Loucy (cell line): ENCODE measurements at regions not wholly inside any gene's neighbourhood (a gene's known extent, or its start where the extent isn't known, plus 50 kb on each side); places are given as distances from the start of the nearest gene placed in this dataset.

Experiments used
- EZH2phosphoT487 ChIP-seq: fragments of 200-600 bp; IDR thresholded peaks from 2 replicates; pipeline ENCODE4 v1.6.1; 2018; ENCODE audit warnings: antibody characterized with exemption, mild to moderate bottlenecking, moderate library complexity, borderline replicate concordance
- TF ChIP-seq, protein P1 (sequence below): fragments of 200-600 bp; sonication (generic); conservative IDR thresholded peaks from 2 replicates; pipeline ENCODE4 v1.5.1; 2014; ENCODE audit warnings: mild to moderate bottlenecking, antibody characterized with exemption, low read length

- TF ChIP-seq, protein P1, sequence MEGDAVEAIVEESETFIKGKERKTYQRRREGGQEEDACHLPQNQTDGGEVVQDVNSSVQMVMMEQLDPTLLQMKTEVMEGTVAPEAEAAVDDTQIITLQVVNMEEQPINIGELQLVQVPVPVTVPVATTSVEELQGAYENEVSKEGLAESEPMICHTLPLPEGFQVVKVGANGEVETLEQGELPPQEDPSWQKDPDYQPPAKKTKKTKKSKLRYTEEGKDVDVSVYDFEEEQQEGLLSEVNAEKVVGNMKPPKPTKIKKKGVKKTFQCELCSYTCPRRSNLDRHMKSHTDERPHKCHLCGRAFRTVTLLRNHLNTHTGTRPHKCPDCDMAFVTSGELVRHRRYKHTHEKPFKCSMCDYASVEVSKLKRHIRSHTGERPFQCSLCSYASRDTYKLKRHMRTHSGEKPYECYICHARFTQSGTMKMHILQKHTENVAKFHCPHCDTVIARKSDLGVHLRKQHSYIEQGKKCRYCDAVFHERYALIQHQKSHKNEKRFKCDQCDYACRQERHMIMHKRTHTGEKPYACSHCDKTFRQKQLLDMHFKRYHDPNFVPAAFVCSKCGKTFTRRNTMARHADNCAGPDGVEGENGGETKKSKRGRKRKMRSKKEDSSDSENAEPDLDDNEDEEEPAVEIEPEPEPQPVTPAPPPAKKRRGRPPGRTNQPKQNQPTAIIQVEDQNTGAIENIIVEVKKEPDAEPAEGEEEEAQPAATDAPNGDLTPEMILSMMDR = no peak
- TF ChIP-seq EZH2phosphoT487 = no peak
Measured at GRCh38 chr6:74356391-74356790, 660.4 kb downstream of the CD109 start.
